ACC112 (cell line): ENCODE measurements at regions not wholly inside any gene's neighbourhood (a gene's known extent, or its start where the extent isn't known, plus 50 kb on each side); places are given as distances from the start of the nearest gene placed in this dataset.

ENCODE experiments used
- H2AFZ ChIP-seq: fragments of 200-600 bp; sonication (generic); one replicate; pipeline ENCODE4 v1.6.0; 2017; ENCODE audit warnings: antibody characterized with exemption, low read length; ENCODE audit not compliant: unreplicated experiment
- H3K27ac ChIP-seq: fragments of 200-600 bp; sonication (generic); 2 replicates; pipeline ENCODE4 v1.5.1; 2014; ENCODE audit warnings: low read depth, mild to moderate bottlenecking, antibody characterized with exemption, low read length, moderate library complexity
- H3K27me3 ChIP-seq: fragments of 200-600 bp; sonication (generic); 2 replicates; pipeline ENCODE4 v1.6.1; 2014; ENCODE audit warnings: mild to moderate bottlenecking, antibody characterized with exemption, low read length, moderate library complexity, mixed read lengths; ENCODE audit not compliant: insufficient read depth
- H3K36me3 ChIP-seq: fragments of 200-600 bp; sonication (generic); 2 replicates; pipeline ENCODE4 v1.6.1; 2016; ENCODE audit warnings: mild to moderate bottlenecking, antibody characterized with exemption, low read length, moderate library complexity, mixed read lengths; ENCODE audit not compliant: insufficient read depth
- H3K4me1 ChIP-seq: fragments of 200-600 bp; sonication (generic); one replicate; pipeline ENCODE4 v1.6.1; 2016; ENCODE audit warnings: low read length, mixed read lengths; ENCODE audit not compliant: insufficient read depth, unreplicated experiment, control insufficient read depth
- H3K4me3 ChIP-seq: fragments of 200-600 bp; sonication (generic); 2 replicates; pipeline ENCODE4 v1.5.1; 2014; ENCODE audit warnings: mild to moderate bottlenecking, low read depth, low read length
- H3K79me2 ChIP-seq: fragments of 200-600 bp; sonication (generic); one replicate; pipeline ENCODE4 v1.6.0; 2016; ENCODE audit warnings: low read length; ENCODE audit not compliant: control insufficient read depth, unreplicated experiment, insufficient read depth

DNA sequence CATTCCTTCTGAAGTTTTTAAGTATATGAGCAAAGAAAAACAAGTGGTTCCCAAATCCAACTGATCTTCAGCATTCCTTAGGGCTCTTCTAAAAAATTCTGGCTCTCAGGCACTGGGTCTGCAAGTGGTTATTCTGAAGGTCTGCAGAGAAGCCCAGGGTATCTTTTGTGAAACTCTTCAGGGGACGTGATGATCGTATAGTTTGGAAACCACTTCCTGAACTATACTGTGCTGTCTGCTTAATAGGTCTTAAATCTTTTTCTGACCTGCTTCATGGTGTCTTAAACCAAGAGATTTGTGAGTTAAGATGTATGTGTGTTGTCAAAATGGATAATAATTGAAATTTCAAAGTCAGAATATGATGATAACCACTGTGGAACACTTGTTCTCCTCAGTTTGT is 115.5 kb downstream of the LHX9 start:
- H3K4me1 ChIP-seq, result peaks cover 7% of the 10 kb centered on the region
- H3K36me3 ChIP-seq, result no peaks in the 10 kb centered on the region
- no peak overlapping the region for H2AFZ ChIP-seq
- no peak overlapping the region for H3K4me3 ChIP-seq
- no peak overlapping the region for H3K27ac ChIP-seq
- H3K79me2 ChIP-seq, result no peaks in the 10 kb centered on the region
- no peaks in the 10 kb centered on the region for H3K27me3 ChIP-seq

DNA sequence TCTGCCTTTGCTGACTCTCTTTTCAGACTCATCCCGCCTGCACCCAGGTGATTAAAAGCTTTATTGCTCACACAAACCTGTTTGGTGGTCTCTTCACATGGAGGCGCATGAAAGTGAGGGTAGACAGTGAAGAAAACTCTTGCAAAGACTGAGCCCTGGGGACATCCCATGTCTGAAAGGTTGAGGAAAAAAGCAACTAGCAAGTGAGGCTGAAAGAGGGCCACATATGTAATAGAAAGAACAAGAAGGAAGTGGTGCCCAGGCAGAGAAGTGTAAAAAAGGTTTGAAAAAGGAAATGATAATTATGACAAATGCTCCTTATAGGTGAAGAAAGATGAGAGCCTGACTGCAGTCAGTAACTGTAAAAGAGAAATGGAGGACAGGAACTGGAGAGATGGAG is 115.9 kb upstream of the NEK7 start:
- Histone ChIP-seq H3K36me3 (no peaks in the 10 kb centered on the region), H3K4me1 (no peaks in the 10 kb centered on the region), H2AFZ (no peak overlapping the region)

DNA sequence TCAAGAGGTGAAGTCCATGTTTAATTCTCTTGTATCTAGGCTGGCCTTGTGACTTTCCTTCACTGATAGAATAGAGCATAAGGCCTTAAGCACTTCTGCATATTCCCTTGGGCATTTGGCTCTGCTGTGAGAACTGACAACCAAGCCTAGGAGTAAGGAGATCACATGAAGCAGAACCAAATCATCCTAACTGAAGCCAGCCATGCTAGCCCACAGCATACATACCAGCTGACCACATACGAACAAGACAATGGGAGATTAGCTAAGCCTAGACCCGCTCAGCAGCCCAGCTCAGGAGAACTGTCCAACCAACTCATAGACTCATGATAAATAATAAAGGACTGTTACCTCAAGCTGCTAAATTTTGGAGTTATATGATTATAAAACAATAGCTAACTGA is 114.6 kb upstream of the NEK7 start:
- Histone ChIP-seq H3K4me3 (no peak overlapping the region), H3K79me2 (no peaks in the 10 kb centered on the region), H3K27me3 (no peaks in the 10 kb centered on the region), H3K27ac (no peak overlapping the region), H3K4me1 (no peaks in the 10 kb centered on the region), H3K36me3 (no peaks in the 10 kb centered on the region), H2AFZ (no peak overlapping the region)

More for the DNA sequence above, 115.9 kb upstream of the NEK7 start:
- no peak overlapping the region for H3K4me3 ChIP-seq
- no peak overlapping the region for H3K27ac ChIP-seq
- H3K79me2 ChIP-seq, result no peaks in the 10 kb centered on the region
- no peaks in the 10 kb centered on the region for H3K27me3 ChIP-seq

DNA sequence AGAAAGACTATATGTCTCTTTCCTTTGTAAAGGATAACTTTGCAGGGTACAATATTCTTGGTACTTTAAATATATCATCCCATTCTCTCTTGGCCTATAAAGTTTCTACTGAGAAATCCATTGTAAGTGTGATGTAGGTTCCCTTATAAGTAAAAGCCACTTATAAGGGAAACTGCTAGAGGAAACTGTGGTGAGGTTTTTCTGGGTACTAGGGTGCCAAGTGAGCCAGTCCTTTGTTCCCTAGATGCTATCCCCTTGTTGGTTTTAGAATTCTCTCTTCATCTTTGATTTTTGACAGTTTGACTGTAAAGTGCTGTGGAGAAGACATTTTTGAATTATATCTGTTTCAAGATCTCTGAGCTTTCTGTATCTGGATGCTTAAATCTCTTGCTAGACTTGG is 108.9 kb upstream of the NEK7 start:
- no peak overlapping the region for H3K27ac ChIP-seq
- no peaks in the 10 kb centered on the region for H3K4me1 ChIP-seq
- no peak overlapping the region for H2AFZ ChIP-seq
- H3K4me3 ChIP-seq, result no peak overlapping the region
- no peaks in the 10 kb centered on the region for H3K27me3 ChIP-seq
- H3K36me3 ChIP-seq, result no peaks in the 10 kb centered on the region
- no peaks in the 10 kb centered on the region for H3K79me2 ChIP-seq

DNA sequence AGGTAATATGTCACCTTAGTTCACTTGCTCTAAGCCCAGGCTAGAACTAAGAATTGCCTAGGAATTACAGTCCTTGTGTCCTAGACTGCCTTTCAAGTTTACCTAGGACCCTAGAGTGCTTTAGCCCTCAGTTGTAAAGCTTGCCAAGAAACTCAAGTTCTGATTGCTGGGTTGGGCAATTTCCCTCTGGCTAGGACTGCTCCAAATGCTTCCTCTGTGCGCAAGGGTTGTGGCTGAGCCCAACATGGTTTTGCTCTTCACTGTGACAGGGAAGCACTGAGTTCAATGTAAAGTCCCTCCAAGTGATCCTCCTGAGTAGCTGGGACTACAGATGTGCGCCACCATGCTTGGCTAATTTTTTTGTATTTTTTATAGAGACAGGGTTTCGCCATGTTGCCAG is 102.3 kb upstream of the NEK7 start:
- Histone ChIP-seq H3K27me3 (no peaks in the 10 kb centered on the region), H3K79me2 (no peaks in the 10 kb centered on the region), H3K27ac (no peak overlapping the region)

DNA sequence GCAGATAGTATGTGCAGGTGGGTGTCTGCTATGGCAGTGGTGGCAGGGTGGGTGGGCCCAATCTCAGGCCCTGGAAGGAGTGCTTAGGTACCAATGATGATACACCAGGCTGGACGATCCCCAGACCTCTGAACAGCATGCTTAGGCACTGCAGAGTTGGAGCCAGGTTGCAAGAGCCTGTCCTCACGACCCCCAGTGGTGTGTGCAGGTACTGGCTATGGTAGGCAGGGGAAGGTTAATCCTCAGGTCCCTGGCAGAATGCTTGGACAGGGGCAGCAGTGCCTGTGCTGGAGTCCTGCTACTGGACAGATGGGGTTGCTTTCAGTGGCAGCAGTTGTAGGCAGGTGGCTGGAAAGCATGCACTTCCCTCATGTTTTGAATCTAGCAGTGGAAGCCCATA is 100.5 kb upstream of the NEK7 start:
- H2AFZ ChIP-seq, result no peak overlapping the region
- no peaks in the 10 kb centered on the region for H3K4me1 ChIP-seq
- no peak overlapping the region for H3K4me3 ChIP-seq
- no peaks in the 10 kb centered on the region for H3K79me2 ChIP-seq
- H3K27ac ChIP-seq, result no peak overlapping the region
- H3K27me3 ChIP-seq, result no peaks in the 10 kb centered on the region
- no peaks in the 10 kb centered on the region for H3K36me3 ChIP-seq

More for the DNA sequence above, 102.3 kb upstream of the NEK7 start:
- Histone ChIP-seq H3K36me3 (no peaks in the 10 kb centered on the region), H3K4me1 (no peaks in the 10 kb centered on the region), H2AFZ (no peak overlapping the region), H3K4me3 (no peak overlapping the region)

DNA sequence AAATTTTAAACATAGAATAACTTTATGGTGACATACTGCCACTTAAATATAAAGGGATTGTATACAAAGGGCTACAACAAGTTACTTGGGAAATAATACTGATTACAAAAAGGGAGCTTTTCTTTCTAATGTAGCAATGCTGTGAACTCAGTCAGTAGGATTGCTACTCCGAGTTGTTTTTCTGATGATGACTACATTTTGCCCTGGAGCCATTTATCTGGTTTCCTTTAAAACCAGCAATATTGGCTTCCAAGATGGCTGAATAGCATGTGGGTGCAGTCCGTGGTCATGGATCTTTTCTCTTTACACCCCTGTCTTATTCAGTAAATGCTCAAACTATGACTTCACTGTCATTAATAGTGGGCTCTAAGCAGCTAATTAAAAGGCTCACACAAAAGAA is 92.6 kb upstream of the NEK7 start:
- no peaks in the 10 kb centered on the region for H3K4me1 ChIP-seq
- no peak overlapping the region for H3K27ac ChIP-seq
- H3K4me3 ChIP-seq, result no peak overlapping the region
- no peak overlapping the region for H2AFZ ChIP-seq
- H3K27me3 ChIP-seq, result no peaks in the 10 kb centered on the region
- H3K36me3 ChIP-seq, result no peaks in the 10 kb centered on the region
- H3K79me2 ChIP-seq, result no peaks in the 10 kb centered on the region

DNA sequence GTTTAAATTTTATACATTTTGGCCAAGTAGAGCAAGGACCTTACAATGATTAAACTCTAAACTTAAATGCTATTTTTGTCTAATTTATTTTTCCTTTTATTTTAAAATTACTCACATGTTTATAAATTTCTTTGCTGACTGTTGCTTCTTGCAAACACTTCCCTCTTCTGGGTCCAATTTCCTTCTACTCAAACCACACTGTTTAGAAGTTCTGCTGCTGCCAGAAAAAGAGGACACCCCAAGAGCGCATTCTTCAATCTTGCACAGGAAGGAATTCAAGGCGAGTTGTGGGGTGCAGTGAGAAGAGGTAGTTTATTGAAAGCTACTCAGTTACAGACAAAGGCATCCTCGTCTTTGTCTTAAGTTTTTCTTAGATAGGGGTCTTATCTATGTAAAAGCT is 88.5 kb upstream of the NEK7 start:
- Histone ChIP-seq H3K79me2 (no peaks in the 10 kb centered on the region), H3K4me1 (no peaks in the 10 kb centered on the region), H3K27ac (no peak overlapping the region), H3K36me3 (no peaks in the 10 kb centered on the region), H3K27me3 (no peaks in the 10 kb centered on the region), H3K4me3 (no peak overlapping the region), H2AFZ (no peak overlapping the region)

DNA sequence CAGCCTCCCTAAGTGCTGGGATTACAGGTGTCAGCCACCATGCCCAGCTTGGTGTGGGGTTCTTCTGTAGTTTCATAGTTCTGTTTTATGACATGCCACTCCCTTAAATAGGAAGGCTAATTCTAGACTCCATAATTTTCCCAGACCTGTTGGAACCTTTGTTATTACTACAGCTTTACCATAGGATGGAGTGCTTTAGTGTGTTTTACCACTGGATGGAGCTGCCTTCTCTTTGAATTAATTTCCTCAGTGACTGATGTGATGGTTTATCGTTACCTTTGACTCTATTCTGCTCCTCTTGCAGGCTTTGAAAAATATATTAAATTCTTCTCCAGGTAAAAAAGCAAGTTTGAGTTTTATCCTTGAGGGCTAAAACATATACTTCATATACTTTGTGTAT is 84.6 kb upstream of the NEK7 start:
- Histone ChIP-seq H3K4me1 (no peaks in the 10 kb centered on the region), H3K36me3 (no peaks in the 10 kb centered on the region), H3K4me3 (no peak overlapping the region), H3K27me3 (no peaks in the 10 kb centered on the region), H3K27ac (no peak overlapping the region), H2AFZ (no peak overlapping the region), H3K79me2 (no peaks in the 10 kb centered on the region)

DNA sequence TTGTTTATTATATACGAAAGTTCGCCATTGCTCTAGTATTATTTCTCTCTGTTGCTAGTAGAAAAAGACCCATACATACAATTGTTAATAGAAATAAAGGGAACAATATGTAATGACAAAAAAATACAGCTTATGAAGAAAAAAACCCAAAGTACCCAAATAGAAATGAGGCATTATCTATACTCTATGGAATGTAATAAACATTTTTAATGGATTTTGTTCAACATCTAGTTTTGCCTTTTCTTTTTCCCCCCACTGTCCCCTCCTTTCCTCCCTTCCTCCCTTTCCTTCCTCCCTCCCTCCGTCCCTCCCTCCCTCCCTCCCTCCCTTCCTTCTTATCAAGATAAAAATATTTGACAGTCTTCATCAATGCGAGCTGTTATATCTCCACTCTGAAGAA is 81.5 kb upstream of the NEK7 start:
- Histone ChIP-seq H3K79me2 (no peaks in the 10 kb centered on the region), H3K4me1 (no peaks in the 10 kb centered on the region), H3K4me3 (no peak overlapping the region), H3K36me3 (no peaks in the 10 kb centered on the region), H3K27ac (no peak overlapping the region), H2AFZ (no peak overlapping the region), H3K27me3 (no peaks in the 10 kb centered on the region)

DNA sequence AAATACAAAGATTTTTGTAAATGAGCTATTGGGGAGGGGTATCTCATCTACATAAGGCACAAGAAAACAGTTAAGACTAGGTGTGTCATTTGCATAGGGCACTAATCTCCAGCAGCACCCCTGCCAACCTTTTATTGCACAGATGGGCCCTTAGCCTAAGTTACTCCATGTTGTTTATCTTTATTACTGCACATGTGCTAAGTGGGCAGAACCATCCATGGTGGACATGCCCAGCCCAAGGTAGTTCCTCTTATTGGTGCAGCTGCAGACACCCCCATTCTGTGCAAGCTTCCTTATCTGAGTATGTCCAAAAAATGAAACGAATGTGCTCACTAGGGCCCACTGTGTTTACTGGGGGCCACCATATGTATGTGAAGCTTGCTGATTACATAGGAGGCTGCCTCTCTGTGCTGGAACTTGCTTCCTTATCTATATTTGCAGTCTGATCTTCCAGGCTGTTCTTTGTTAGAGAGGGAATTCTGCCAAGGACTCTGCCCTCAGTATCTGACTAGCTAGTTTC is 77.3 kb upstream of the NEK7 start:
- Histone ChIP-seq H3K4me1 (no peaks in the 10 kb centered on the region), H3K79me2 (no peaks in the 10 kb centered on the region), H2AFZ (no peak overlapping the region), H3K36me3 (no peaks in the 10 kb centered on the region), H3K27me3 (no peaks in the 10 kb centered on the region), H3K4me3 (no peak overlapping the region), H3K27ac (no peak overlapping the region)
